Testis (tissue), 2 donors: ENCODE measurements at regions not wholly inside any gene's neighbourhood (a gene's known extent, or its start where the extent isn't known, plus 50 kb on each side); places are given as distances from the start of the nearest gene placed in this dataset.

Source experiments
- DNase-seq: peaks from one replicate; pipeline ENCODE4 v3.0.0-alpha.2; 2019
- H3K27ac ChIP-seq, 2 donors: fragments of 200-600 bp; sonication (generic); one replicate each; pipeline ENCODE4 v1.5.1; 2019
- H3K27me3 ChIP-seq: fragments of 200-600 bp; sonication (generic); one replicate; pipeline ENCODE4 v1.5.1; 2019
- H3K36me3 ChIP-seq: fragments of 200-600 bp; sonication (generic); one replicate; pipeline ENCODE4 v1.5.1; 2017; ENCODE audit warnings: low read depth; ENCODE audit errors: missing control alignments
- H3K4me1 ChIP-seq: fragments of 200-600 bp; sonication (generic); one replicate; pipeline ENCODE4 v1.5.1; 2019
- H3K4me3 ChIP-seq, 2 donors: fragments of 200-600 bp; sonication (generic); one replicate each; pipeline ENCODE4 v1.5.1; 2017 to 2019
- H3K9me3 ChIP-seq: fragments of 200-600 bp; sonication (generic); one replicate; pipeline ENCODE4 v1.5.1; 2017
- POLR2A ChIP-seq: fragments of 450-650 bp; IDR thresholded peaks from one replicate; pipeline ENCODE4 v1.6.1; 2017; ENCODE audit warnings: antibody characterized with exemption, mild to moderate bottlenecking, moderate library complexity
- WGBS, 2 donors: methylation state at CpG; one replicate each; pipeline ENCODE4 v1.1.5; 2018; 5-methylcytosine and 5-hydroxymethylcytosine counted together
- intact Hi-C: fragments of 100-400 bp; cut with DNase I; formaldehyde crosslinking; loops from one replicate; pipeline ENCODE4 v1.15.1; 2023; ENCODE audit warnings: low total_unique reads
- TF ChIP-seq, protein P1 (sequence below), 3 experiments: fragments of 450-650 bp in 2 of 3; fragments of 200-600 bp in 1 of 3; sonication (generic) in 1 of 3; IDR thresholded peaks; one replicate each; pipeline ENCODE4 v1.5.1; 2016 to 2019; ENCODE audit warnings: antibody characterized with exemption in 3 of 3, mild to moderate bottlenecking in 2 of 3, moderate library complexity in 1 of 3

DNA sequence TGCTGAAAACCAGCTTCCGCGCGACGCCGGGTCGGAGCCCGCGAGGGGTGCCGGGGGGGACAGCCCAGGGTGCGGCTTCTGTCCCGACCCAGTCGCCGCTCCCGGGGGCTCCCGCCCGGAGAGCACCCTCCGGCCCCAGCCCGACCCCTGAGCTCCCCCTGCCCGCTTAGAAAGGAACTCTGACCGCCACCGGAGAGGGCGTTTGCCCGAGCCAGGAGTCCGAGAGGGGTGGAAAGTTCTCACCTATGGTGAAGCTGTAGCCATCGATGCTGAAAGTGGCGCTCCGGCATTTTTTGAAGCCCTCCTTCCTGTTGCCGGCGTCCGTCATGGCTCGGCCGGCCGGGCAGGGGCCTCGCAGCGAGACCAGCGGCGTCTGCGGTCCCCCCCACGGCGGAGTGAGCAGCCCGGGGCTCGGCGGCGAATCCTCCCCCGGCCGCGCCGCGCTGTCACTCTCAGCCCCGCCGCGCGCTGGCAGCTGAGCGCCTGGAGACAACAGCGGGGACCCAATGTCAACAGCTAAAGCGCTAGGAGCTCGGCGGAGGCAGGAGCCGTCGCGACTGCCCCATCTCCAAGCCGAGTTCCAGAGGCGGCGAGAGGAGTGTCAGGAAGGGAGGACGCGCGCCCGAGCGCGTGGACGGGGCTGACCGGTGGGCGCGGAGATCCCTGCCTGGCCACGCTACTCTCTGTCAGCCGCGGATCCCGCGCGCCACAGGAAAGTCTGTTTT is 191.6 kb downstream of the LSM5 start:
- Histone ChIP-seq H3K9me3 (no peaks in the 10 kb centered on the region), H3K4me1 (no peaks in the 10 kb centered on the region), H3K27me3 (no peaks in the 10 kb centered on the region), H3K36me3 (no peaks in the 10 kb centered on the region), H3K4me3 (peak overlapping the region; percentile 48 to 57), H3K27ac (no peak overlapping the region)
- 0 to 1% methylated on average over 16 to 51 of the region's 80 CpGs for WGBS, 2 donors
- no peak for DNase-seq
- intact Hi-C loops = no loop called here
- TF ChIP-seq, protein P1, sequence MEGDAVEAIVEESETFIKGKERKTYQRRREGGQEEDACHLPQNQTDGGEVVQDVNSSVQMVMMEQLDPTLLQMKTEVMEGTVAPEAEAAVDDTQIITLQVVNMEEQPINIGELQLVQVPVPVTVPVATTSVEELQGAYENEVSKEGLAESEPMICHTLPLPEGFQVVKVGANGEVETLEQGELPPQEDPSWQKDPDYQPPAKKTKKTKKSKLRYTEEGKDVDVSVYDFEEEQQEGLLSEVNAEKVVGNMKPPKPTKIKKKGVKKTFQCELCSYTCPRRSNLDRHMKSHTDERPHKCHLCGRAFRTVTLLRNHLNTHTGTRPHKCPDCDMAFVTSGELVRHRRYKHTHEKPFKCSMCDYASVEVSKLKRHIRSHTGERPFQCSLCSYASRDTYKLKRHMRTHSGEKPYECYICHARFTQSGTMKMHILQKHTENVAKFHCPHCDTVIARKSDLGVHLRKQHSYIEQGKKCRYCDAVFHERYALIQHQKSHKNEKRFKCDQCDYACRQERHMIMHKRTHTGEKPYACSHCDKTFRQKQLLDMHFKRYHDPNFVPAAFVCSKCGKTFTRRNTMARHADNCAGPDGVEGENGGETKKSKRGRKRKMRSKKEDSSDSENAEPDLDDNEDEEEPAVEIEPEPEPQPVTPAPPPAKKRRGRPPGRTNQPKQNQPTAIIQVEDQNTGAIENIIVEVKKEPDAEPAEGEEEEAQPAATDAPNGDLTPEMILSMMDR (IDR thresholded peaks at IDR 0.05) = no peak
- no peak for TF ChIP-seq POLR2A

DNA sequence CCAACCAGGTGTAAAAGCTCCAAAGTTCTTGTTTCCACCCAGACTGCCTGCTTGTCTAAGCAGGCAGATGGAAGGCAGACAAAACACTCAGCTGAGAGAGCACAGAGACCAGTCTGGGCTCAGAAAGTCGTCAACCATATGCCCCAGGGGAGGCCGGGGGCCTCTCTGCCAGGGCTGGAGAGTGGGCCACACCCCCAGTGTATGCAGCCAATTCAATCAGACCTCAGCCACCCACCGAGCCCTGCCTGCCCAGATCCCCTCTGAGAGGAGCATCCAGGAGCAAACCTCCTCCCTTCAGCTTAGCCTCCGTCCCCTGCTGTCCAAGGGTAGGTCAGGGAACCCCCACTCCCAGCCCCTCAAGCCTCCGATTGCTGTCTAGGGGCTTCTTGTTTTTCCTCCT is 196.3 kb downstream of the LSM5 start:
- intact Hi-C loops = no loop called here
- no peak overlapping the region for H3K4me3 ChIP-seq
- WGBS, 2 donors = 61 to 63% methylated on average over 4 to 5 of the region's 5 CpGs

DNA sequence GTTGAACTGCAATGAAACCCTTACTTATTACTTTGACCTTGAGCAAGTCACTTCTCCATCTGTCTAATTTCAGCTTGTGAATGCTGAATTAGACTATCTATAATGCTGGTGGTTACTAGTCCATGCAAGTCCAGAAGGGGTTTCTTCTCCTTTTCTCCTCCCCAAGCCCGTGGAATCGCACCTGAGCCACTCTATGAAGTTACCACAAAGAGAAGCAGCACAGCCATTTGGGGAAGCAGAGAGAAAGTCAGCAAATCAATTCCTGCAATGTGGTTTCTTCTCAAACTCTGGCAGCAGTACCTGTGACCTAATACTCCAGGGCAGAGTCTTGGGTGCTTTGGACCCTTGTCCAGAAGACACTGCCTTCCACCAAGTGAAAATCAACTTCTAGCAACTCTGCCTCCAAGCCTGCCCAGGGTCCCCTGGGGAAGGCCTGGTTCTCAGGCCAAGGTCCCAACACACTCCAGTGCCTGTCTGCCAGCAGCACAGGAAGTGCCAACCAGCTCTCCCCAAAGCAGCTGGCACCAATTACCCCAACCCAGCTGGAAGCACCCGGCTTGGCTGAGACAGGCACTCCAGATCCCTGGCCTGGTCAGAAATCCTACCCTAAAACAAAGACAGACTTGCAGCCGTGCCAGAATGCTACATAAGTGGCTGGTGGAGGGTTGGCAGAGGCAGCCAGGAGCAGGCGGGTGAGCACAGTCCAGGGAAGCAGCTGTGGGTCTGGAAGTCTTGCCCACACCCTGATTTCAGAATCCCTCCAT is 200.3 kb downstream of the LSM5 start:
- no peak for TF ChIP-seq POLR2A
- TF ChIP-seq, protein P1 (IDR thresholded peaks at IDR 0.05) = no peak
- WGBS, 2 donors = 60 to 75% methylated on average over 5 of the region's 5 CpGs
- Histone ChIP-seq H3K36me3 (no peaks in the 10 kb centered on the region), H3K4me3 (no peak overlapping the region), H3K27ac (no peak overlapping the region), H3K4me1 (no peaks in the 10 kb centered on the region), H3K27me3 (no peaks in the 10 kb centered on the region), H3K9me3 (no peaks in the 10 kb centered on the region)
- intact Hi-C loops = no loop called here
- DNase-seq = no peak

More for the DNA sequence above, 196.3 kb downstream of the LSM5 start:
- TF ChIP-seq, protein P1 (IDR thresholded peaks at IDR 0.05) = no peak
- TF ChIP-seq POLR2A = no peak
- Histone ChIP-seq H3K27ac (no peak overlapping the region), H3K4me1 (no peaks in the 10 kb centered on the region), H3K9me3 (no peaks in the 10 kb centered on the region), H3K27me3 (no peaks in the 10 kb centered on the region), H3K36me3 (no peaks in the 10 kb centered on the region)
- no peak for DNase-seq

DNA sequence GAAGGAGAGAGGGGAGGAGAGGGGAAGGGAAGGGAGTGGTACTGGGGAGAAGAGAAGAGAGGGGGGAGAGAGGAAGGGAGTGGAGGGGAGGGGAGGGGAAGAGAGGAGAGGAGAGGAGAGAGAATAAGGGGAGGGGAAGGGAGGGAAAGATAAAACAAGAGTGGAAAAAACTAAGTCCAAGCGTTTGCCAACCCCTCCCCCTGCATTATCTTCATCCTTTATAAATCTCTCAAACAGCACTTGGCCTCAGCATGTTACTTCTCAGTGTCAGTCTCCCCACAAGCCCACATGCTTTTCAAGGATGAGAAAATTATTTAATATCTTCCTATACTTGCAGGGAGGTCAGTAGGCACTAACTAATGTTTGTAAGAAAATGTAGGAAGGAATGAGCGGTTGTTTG is 204.5 kb downstream of the LSM5 start:
- Histone ChIP-seq H3K4me3 (no peak overlapping the region), H3K27ac (no peak overlapping the region), H3K27me3 (no peaks in the 10 kb centered on the region), H3K9me3 (no peaks in the 10 kb centered on the region), H3K36me3 (no peaks in the 10 kb centered on the region), H3K4me1 (no peaks in the 10 kb centered on the region)
- WGBS, 2 donors = 49 to 51% methylated on average over 2 of the region's 2 CpGs
- intact Hi-C loops = no loop called here
- no peak for TF ChIP-seq POLR2A
- TF ChIP-seq, protein P1 (IDR thresholded peaks at IDR 0.05) = no peak
- DNase-seq = no peak
